Spleen (tissue), 7 donors: ENCODE measurements at regions not wholly inside any gene's neighbourhood (a gene's known extent, or its start where the extent isn't known, plus 50 kb on each side); places are given as distances from the start of the nearest gene placed in this dataset.

Experiments
- POLR2A ChIP-seq, 3 donors: fragments of 450-650 bp; IDR thresholded peaks; one replicate each; pipeline ENCODE4 v1.5.1; 2017; ENCODE audit warnings: antibody characterized with exemption in 3 of 3, mild to moderate bottlenecking in 1 of 3
- POLR2AphosphoS5 ChIP-seq, 3 donors: sonication (generic); formaldehyde crosslinking; IDR thresholded peaks; one replicate each; pipeline ENCODE4 v1.5.1; 2017; ENCODE audit warnings: antibody characterized with exemption in 3 of 3
- TF ChIP-seq, protein P1 (sequence below), 11 experiments: fragments of 200-600 bp in 7 of 11; fragments of 450-650 bp in 4 of 11; sonication (generic) in 4 of 11; IDR thresholded peaks in 8 of 11; conservative IDR thresholded peaks in 3 of 11; 1 replicate in 7 of 11; 2 replicates in 4 of 11; pipeline versions ENCODE4 v1.4.0 to v1.8.0; 2016 to 2021; ENCODE audit warnings: antibody characterized with exemption in 11 of 11, inconsistent platforms in 4 of 11, mild to moderate bottlenecking in 1 of 11
- donor health status: DM: no; HTN: no; CAD: no; lungs with moderate emphysema.
- donor health status: DM: no; HTN: no; CAD: no.
- donor health status: DM: no; HTN: no; CAD: no.

DNA sequence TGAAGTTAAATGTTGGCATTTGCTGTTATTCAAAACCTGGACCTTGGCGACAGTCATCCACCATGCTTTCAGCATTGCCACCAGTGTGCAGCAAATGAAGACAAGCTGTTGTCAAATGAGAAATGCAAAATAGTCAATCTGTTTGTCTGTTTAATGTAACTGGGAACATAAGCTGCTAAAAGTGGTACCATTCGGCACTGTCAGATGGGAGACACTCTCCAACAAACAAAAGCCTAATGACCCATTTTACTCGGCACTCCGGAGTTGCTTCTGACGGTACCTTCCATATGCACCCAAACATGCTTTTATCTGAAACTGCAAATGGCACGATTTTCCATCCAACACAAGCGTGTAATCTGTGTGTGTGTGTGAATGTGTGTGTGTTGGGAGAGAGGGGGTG lies 297.8 kb downstream of the MAF start:
- TF ChIP-seq, protein P1, sequence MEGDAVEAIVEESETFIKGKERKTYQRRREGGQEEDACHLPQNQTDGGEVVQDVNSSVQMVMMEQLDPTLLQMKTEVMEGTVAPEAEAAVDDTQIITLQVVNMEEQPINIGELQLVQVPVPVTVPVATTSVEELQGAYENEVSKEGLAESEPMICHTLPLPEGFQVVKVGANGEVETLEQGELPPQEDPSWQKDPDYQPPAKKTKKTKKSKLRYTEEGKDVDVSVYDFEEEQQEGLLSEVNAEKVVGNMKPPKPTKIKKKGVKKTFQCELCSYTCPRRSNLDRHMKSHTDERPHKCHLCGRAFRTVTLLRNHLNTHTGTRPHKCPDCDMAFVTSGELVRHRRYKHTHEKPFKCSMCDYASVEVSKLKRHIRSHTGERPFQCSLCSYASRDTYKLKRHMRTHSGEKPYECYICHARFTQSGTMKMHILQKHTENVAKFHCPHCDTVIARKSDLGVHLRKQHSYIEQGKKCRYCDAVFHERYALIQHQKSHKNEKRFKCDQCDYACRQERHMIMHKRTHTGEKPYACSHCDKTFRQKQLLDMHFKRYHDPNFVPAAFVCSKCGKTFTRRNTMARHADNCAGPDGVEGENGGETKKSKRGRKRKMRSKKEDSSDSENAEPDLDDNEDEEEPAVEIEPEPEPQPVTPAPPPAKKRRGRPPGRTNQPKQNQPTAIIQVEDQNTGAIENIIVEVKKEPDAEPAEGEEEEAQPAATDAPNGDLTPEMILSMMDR (IDR thresholded peaks at IDR 0.05 in 8 of 11, conservative IDR thresholded peaks at IDR 0.05 in 3 of 11): no peak
- no peak for TF ChIP-seq POLR2AphosphoS5 (IDR thresholded peaks at IDR 0.05)
- TF ChIP-seq POLR2A (IDR thresholded peaks at IDR 0.05): no peak
